NCI-H345 treated with DMSO at 0.1 percent for 48 hours (cell line): ENCODE measurements at regions not wholly inside any gene's neighbourhood (a gene's known extent, or its start where the extent isn't known, plus 50 kb on each side); places are given as distances from the start of the nearest gene placed in this dataset.

Experiments
- DNase-seq: peaks from one replicate; lab custom pipeline; 2025; ENCODE audit not compliant: unreplicated experiment; lab: John Stamatoyannopoulos, UW

DNA sequence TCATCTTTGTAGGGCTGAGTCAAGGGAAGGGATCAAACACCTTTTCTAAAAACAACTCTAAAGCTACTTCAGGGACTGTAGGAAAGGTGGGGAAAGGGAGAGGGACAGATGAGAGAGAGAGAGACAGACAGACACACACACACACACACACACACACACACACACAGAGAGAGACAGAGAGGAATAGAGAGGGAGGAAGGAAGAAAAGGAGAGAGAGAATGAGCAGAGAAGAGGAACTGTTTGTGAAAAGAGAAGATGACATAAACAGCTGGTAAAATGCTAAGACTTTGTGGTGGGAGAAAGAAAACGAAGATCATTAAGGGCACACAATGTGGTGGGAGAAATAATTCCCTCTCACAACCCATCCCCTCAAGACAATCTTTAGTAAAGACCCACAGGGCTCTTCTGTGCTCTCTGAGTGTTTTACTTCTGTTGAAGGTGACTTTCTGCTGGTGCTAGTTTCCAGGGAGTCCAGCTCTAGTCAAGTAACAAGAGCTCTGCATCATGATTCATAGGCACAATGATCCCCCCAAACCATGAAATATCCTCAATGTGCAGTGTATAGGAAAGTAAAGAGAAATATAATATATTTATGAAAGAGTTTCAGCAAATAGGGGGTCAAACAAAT, 77.2 kb upstream of the STK17B start:
- DNase-seq, result no peak

DNA sequence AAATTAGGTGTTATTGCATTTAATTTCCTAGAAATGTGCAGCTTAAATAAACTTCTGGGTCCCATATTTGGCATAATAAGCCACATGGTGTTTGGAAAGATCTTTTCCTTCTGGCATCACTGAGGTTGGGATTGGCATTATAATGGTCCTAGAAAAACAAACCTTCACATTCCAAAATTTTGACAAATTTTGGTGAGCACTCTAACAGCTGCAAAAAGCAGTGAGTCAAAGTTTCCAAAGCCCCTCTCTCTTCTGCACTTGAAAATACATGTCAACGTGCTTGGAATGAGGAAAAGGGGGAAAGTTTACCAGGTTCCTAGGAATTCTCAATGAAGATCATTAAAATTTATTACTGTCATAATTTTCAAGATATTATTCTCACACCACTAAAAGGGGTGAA, 77.8 kb upstream of the STK17B start:
- DNase-seq, result no peak

DNA sequence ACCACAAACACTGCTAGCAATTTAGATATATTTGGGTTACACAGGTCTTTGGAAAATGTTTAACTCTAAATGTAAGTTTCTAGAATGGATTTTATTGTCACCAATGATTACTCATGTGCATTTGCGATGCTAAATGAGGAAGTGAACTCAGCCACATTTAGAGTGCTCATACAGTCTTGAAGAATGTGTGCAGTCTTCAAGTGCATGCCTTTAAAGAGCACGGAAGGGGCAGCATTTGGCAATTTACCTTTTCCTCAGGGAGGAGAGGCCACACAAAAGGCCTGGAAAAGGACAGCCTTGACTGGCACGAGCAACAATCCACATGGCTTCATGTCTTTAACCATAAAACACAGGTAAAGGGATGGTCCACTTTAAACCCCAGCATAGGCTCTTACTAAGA, 78.5 kb upstream of the STK17B start:
- no peak for DNase-seq

DNA sequence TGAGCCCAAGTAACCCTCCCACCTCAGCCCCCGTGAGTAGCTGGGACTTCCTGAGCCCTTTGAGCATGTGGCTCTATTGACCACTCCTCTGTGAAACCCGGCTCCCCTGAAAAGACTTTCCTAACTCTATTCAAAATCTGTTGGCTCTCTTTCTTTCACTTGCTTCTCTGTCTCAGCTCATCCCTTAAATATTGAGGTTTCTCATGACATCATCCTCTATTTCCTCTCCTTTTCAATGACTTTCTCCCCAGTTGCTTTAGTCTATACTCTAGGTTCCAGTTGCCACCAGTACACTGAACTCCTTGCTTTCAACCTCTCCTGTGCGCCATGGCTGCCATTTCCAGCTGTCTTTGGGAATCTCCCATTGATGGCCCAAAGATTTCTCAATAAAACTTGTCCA, 79.8 kb upstream of the STK17B start:
- DNase-seq, result no peak

DNA sequence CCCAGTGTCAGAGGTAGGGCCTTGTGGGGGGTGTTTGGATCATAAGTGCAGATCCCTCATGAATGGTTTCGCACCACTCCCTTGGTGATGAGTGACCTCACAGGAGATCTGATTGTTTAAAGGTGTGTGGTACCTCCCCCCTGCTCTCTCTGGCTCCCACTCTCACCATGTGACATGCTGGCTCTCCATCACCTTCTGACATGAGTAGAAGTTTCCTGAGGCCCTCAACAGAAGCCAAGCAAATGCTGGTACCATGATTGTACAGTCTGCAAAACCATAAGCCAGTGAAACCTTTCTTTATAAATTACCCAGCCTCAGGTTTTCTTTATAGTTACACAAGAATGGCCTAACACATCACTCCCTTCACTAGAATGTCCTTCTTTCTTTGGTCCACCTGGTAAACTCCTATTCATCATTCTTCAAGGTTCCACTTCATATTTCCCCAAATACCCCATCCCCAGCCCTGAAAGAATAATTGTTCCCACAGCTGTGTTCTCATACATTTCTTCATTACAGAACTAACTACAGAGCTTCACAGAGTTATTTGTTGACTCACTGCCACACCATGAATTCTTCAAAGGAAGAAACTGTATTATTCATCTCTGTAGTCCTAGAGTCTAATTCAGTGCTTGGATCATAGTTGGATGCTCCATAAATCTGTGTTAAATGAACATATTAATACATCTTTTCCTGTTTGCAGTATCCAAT, 81.2 kb upstream of the STK17B start:
- no peak for DNase-seq

DNA sequence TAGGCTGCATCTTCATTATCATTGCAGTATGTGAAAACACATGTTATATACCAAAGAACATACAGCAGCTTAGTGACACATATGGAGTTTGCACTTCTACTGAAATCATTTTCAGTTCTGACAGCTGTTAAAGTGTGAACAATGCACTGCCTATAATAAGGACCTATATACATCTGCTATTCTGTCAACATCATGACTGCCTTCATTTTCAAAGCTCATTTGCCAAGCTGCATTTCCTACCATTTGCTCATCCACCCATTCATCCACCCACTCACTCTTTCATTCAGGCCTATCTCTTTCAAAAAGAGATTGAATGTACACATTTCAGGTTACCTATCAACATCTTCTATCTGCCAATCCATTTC, 81.7 kb upstream of the STK17B start:
- DNase-seq, result no peak

DNA sequence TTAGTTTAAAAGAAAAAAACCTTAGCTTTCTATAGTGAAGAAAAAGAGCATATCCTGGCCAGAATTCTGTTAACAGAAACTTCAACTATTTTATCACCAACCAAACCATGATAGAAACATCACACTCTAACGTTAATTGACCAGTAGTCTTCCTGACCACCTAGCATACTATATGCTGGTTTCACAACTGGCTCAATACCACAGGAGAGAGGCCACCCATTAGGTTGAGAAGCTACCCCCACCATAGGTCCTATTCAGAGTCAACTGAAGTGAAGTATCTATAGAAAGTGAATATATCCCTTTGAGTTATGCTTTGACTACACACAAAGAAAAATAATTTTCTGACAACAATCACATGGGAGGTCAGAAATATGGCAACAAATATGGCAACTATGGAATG, 85.2 kb upstream of the STK17B start:
- no peak for DNase-seq

DNA sequence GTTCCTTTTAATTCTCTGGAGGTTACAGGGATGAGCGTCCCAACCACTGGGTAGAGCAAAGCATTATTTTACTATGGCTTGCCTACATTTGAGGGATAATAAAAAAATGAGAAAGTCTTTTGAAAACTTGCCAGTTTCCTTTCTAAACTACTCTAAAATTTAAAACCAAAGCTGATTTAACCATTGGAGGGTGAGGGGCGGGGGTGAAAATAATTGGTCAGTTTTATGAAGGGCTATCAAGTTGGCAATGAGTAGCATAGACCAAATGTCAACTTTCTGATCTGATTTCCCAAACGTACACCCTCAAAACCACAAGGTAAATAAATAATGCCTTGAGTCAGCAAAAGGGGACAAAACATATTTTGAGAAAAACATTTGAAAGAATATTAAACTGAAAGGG, 85.7 kb upstream of the STK17B start:
- no peak for DNase-seq

DNA sequence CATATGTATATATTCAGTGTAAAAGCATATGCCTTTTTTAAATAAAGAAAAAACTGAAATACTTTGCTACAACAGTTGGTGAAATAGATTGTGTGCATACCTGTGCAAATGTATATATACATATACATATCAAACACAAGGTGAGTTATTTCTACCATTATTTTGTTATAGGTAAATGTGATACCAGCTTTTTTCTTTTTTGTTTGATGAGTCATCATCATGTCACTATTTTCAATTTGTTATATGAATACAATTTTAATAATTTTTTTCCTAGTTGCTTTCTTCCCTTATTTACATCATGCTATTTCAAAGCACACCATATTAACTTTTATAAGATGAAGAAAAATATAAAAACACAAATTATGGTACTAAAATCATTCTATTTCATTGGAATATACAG, 87.0 kb upstream of the STK17B start:
- no peak for DNase-seq

DNA sequence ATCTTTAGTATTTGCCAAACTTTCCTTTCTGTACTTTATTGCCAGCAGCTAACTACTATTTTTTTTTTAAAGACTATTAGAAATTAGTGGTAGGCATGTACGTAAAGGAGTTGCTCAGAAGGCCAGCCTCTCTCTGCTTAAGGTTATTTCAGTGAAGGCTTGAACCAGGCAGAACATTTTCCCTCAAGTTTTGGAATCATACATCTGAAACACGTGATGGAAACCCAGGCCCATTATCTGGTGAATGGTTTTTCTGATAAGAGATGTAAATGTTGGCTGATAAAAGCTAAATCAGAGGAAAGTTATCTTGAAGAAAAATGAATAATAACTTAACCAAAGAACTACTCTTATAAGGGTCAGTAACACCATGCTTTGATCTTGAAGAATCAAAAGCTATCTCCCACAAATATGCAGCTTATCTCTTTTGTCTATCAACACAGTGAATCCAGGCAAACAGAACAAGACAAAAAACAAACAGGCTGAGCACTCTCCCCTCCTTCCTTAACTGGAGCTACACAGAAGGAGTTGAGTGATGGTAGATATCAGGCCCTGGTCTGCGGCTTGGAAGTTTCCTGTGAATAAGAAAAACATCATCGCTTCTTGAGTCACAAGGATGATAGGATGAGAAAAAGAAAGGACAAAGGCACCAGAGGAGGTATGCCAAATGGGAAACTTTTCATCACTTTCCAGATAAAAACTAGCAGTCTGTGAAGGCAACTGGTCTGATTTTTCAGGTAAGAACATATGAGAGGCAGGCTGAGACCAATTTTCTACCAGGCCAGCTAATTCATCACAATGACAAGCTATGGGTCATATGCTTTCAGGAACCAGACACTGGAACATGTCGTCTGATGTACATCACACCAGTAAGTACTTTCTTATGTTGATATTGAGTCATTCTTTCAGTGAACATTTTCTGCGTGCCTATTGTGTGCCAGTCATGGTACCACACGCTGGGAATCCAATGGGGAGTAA, 88.4 kb upstream of the STK17B start:
- DNase-seq, result no peak

DNA sequence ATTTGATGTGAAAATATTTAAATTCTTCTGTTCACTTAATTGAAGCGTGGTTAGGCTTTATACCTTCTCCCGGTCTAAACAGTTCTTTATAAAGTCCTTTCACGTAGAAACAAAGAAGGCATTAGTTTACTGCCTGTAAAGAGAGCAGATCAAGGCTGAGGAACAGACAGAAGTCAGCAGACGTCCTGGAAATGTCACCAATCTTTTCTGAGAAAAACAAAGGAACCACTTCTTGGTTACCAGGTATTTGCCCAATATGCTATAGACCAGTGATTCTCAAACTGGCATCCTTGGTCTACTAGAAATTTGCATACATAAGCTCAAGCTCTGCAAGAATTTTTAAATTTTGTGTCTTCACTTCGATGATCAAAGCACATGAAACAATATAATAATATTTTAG, 89.2 kb upstream of the STK17B start:
- DNase-seq, result no peak

DNA sequence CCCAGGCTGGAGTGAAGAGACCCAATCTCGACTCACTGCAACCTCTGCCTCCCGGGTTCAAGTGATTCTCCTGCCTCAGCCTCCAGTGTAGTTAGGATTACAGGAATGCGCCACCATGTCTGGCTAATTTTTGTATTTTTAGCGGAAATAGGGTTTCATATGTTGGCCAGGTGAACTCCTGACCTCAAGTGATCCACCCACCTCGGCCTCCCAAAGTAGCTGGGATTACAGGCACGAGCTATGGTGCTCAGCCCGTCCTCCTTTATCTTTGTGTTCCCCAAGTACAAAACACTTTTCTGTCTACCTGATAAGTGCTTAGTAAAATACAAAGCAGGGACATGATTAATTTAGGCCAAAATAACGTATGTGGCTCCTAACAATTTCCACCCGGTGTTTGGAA, 91.2 kb upstream of the STK17B start:
- DNase-seq, result no peak

DNA sequence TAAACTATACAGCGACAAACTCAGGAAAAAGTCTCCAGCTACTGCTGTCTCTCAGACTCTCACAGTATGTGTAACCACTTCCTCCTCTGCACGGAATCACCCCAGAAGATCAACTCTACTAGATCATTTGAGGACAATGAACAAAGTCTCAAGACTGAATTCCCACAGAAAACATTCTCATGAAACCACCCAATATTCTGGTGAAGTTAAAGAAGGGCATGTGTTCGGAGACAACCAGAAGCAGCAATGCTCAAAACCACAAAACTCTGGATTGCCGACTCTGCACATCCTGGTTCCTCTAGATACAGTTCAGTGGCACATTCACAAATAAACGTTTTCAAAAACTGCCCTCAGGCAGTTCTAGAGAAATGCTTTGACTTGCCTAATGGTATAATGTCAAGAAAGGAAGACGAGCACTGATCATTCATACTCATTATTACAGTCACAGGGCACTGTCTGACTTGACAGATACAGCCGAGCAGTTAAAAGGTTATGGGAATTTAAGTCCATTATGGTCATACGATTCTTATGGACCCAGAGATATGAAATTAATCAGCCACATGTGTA, 91.9 kb upstream of the STK17B start:
- DNase-seq, result no peak

DNA sequence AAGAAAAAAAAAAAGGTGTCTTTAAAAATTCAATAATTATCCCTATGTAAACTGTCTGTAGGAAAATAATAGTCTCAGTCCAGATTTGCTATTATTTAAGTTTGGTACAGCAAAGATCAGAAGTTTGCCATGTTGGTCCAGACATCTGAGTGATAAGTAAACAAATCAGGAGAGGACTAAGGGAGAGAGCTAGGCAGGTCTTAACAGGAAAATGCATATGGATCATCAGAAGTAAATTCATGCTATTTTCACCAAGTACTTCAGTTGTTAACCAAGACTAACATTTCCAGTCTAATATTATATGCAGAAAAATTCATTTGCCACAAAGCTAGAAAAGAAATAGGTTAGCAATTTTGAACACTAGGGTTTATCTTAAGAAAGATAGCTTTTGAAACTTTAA, 95.0 kb upstream of the STK17B start:
- no peak for DNase-seq

DNA sequence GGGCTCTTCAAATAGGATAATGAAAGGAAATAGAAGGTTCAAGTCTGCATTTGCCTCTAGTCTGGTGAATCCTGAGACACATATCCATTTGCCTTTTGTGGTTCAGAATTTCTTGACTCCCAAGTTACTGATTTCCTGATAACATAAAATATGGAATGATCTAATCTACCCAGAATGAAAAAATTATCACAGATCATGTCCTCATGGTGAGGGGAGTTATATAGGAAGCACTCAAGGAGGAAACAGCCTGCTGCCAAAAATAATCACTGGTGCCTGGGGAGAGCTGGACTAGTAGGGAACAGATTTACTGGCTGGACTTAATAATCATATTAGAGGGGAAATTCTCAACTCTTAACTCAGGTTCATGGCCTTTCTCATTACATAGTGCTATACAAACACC, 95.5 kb upstream of the STK17B start:
- DNase-seq, result no peak

DNA sequence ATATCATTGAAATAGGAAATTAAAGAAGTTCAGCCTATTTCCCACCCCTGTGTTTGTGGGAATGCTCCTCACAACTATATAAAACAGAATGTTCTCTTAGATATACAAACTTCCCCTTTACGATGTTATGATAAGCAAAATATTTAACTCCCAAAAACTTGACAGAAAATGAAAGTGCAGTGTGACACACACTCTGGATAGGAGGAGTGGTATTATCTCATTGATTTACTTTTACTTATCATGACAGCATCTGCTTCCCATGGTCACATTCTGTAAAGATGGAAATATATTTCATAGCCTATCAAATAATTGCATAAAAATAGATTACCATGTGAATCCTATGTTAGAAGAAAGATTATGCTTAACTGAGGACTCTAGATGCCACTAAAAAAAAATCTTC, 96.6 kb upstream of the STK17B start:
- no peak for DNase-seq

DNA sequence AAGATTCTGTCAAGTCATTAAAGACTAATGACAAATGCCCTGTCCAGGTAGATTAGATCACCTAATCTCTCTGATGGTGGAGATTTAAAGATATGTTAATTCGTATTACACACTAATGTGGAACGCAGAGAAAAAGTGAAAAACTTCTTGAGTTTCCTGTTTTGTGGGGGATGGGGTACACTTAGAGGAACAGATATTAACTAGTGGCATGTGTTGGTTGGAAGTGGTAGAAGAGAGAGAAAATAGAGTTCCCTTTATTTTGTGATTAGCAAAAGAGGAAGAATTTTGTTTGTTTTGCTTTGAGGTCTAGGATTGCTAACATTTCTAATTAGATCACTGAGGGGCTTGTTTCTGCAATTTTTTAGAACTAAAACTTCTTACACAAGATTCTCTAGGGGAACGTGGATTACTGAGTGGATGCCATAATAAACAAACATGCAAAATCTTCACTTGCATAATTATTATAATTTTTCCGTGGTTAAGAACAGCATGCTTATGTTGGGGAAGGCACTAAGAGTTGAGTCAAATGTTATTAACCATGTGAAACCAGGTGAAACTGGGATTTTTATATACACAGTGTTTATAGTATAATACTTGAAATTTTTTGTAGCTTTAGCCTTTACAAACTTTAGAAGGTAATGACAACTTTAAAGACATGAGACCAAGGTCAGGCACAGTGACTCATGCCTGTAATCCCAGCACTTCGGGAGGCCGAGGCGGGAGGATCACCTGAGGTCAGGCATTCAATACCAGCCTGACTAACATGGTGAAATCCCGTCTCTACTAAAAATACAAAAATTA, 97.4 kb upstream of the STK17B start:
- no peak for DNase-seq

DNA sequence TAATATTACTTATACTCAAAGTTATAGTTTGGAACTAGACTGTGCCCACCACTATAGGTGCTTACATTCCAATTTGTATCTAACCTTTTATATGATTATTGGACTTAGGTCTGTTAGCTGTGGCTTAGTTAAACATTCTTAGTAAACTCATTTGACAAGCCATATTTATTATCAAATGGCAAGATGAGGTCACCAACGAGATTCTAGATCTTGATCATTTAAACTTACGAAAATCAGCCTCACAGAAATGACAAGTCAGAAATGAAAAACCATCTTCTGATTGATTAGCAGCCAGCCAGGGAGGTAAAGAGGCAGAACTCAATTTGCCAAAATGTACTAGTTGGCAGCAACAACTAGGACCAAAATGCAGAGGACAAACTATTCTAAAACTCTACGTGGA, 100.4 kb upstream of the STK17B start:
- DNase-seq, result no peak

DNA sequence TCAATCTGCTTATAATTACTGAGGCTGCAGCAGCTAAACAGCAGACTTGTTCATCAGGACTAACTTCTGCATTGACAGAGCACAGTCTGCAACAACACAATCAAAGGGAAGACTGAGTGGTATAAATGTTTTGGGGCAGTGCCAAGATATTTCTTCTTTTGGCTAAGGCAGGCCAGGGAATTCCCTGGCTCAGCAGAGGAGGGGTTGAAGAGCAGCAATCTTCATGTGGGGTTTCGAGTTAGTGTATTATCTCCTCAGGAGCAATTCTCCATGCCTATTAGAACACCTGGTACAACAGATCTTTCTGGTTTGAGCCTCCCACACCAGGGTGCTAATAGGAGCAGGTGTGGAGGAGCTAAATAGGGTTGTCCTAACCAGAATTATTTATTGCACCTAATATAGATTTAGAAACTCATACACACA, 103.0 kb upstream of the STK17B start:
- peak; percentile 26 for DNase-seq

DNA sequence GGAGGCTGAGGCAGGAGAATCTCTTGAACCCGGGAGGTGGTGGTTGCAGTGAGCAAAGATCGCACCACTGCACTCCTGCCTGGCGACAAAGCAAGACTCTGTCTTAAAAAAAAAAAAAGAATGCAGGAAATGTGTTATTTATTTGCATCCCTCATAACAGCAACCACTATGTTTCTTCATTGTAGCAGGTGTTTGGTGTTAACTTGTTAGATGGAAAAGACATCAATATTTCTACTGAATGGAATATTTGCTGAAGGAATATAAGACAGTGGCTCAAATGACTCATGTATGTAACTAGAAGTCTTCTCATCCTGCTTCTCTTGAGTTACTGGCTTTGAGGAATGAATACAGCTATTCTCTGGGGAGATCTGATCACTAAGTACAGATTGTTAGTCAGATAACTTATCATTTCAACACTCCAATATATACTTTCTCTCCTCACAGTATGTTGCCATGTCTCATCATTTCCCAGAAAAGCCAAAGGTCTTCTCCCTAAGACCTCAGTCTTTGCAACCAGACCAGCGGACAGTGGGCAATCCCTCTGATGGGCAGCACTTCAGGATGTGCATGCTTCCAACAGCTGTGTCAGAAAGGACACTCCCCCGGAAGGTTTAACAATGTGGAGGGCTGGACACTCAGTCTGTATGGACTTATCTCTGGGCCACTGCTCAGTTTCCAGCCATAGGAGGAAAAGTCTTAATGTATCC, 104.4 kb upstream of the STK17B start:
- no peak for DNase-seq
